ENCODE measurements at regions not wholly inside any gene's neighbourhood (a gene's known extent, or its start where the extent isn't known, plus 50 kb on each side); places are given as distances from the start of the nearest gene placed in this dataset.

GRCh38 chr2:149931486-149931885 is 343.9 kb upstream of the MMADHC start:
- Histone ChIP-seq H3F3A (ENCODE audit: low read depth) (no peaks in the 10 kb centered on the region), H3K9ac (ENCODE audit: low read depth, low read length, poor library complexity, severe bottlenecking) (no peak overlapping the region), H2AFZ (ENCODE audit: low read length) (no peak overlapping the region), H3K36me3 (ENCODE audit: insufficient read depth, low read length) (no peaks in the 10 kb centered on the region), H3K4me3 (ENCODE audit: low read length, poor library complexity, severe bottlenecking) (no peak overlapping the region), H3K4me2 (ENCODE audit: low read depth, low read length, poor library complexity, severe bottlenecking) (no peak overlapping the region), H4K20me1 (ENCODE audit: insufficient read depth, low read length, poor library complexity, severe bottlenecking) (no peaks in the 10 kb centered on the region), H3K9me2 (replicated peaks; ENCODE audit: low read depth, low read length) (no peaks in the 10 kb centered on the region), H3K9me3 (ENCODE audit: insufficient read depth, low read depth, low read length) (no peaks in the 10 kb centered on the region), H3K79me2 (ENCODE audit: insufficient read depth, low read length) (no peaks in the 10 kb centered on the region), H3K27me3 (ENCODE audit: insufficient read depth, low read length, poor library complexity, severe bottlenecking) (no peaks in the 10 kb centered on the region), H3K4me1 (ENCODE audit: insufficient read depth, low read length, poor library complexity, severe bottlenecking) (no peaks in the 10 kb centered on the region)
- TF ChIP-seq EZH2phosphoT487 (IDR thresholded peaks at IDR 0.05; ENCODE audit: borderline replicate concordance) (no peak), CTCF (conservative IDR thresholded peaks at IDR 0.05; ENCODE audit: low read length) (no peak)

DNA sequence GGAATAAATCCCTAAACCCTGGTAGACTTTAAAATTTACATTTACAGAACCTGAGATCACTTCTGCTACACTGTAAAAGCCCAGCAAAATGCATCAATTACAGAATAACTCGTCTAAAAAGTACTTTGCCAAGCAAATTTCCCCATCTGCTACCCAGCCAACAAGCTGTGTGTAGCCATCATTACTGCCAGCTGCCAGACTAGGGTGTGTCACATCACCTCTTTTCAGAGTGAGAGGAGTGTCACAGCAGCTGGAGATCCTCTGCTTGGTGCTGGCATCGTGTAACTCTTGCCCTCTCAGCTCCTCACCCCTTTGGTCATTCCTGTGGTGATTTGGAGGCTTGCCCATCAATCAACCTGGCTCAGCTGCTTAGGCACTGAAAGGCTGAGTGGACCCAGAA is 340.4 kb upstream of the MMADHC start:
- Histone ChIP-seq H3K79me2 (ENCODE audit: insufficient read depth, low read length) (no peaks in the 10 kb centered on the region), H2AFZ (ENCODE audit: low read length) (no peak overlapping the region), H3K27me3 (ENCODE audit: insufficient read depth, low read length, poor library complexity, severe bottlenecking) (no peaks in the 10 kb centered on the region), H3K4me2 (ENCODE audit: low read depth, low read length, poor library complexity, severe bottlenecking) (no peak overlapping the region), H3K4me3 (ENCODE audit: low read length, poor library complexity, severe bottlenecking) (no peak overlapping the region), H3K9ac (ENCODE audit: low read depth, low read length, poor library complexity, severe bottlenecking) (no peak overlapping the region), H3F3A (ENCODE audit: low read depth) (no peaks in the 10 kb centered on the region), H3K36me3 (ENCODE audit: insufficient read depth, low read length) (no peaks in the 10 kb centered on the region), H4K20me1 (ENCODE audit: insufficient read depth, low read length, poor library complexity, severe bottlenecking) (no peaks in the 10 kb centered on the region), H3K4me1 (ENCODE audit: insufficient read depth, low read length, poor library complexity, severe bottlenecking) (no peaks in the 10 kb centered on the region), H3K9me2 (replicated peaks; ENCODE audit: low read depth, low read length) (no peaks in the 10 kb centered on the region), H3K9me3 (ENCODE audit: insufficient read depth, low read depth, low read length) (no peaks in the 10 kb centered on the region)
- TF ChIP-seq CTCF (conservative IDR thresholded peaks at IDR 0.05; ENCODE audit: low read length) (no peak), EZH2phosphoT487 (IDR thresholded peaks at IDR 0.05; ENCODE audit: borderline replicate concordance) (no peak)

- H3K36me3 ChIP-seq (ENCODE audit: insufficient read depth, low read length): no peaks in the 10 kb centered on the region
- H3K27me3 ChIP-seq (ENCODE audit: insufficient read depth, low read length, poor library complexity, severe bottlenecking): no peaks in the 10 kb centered on the region
- H3K9me3 ChIP-seq (ENCODE audit: insufficient read depth, low read depth, low read length): no peaks in the 10 kb centered on the region
- H3K4me2 ChIP-seq (ENCODE audit: low read depth, low read length, poor library complexity, severe bottlenecking): no peak overlapping the region
- TF ChIP-seq EZH2phosphoT487 (IDR thresholded peaks at IDR 0.05; ENCODE audit: borderline replicate concordance) (no peak), CTCF (conservative IDR thresholded peaks at IDR 0.05; ENCODE audit: low read length) (no peak)
- H3K9me2 ChIP-seq (replicated peaks; ENCODE audit: low read depth, low read length): no peaks in the 10 kb centered on the region
- H3F3A ChIP-seq (ENCODE audit: low read depth): no peaks in the 10 kb centered on the region
- H3K4me3 ChIP-seq (ENCODE audit: low read length, poor library complexity, severe bottlenecking): no peak overlapping the region
- no peaks in the 10 kb centered on the region for H3K79me2 ChIP-seq (ENCODE audit: insufficient read depth, low read length)
- no peak overlapping the region for H3K9ac ChIP-seq (ENCODE audit: low read depth, low read length, poor library complexity, severe bottlenecking)
- no peaks in the 10 kb centered on the region for H3K4me1 ChIP-seq (ENCODE audit: insufficient read depth, low read length, poor library complexity, severe bottlenecking)
- no peaks in the 10 kb centered on the region for H4K20me1 ChIP-seq (ENCODE audit: insufficient read depth, low read length, poor library complexity, severe bottlenecking)
- H2AFZ ChIP-seq (ENCODE audit: low read length): no peak overlapping the region
Measured at GRCh38 chr2:149926149-149926548, 338.6 kb upstream of the MMADHC start.

Measured in Loucy (cell line).